ENCODE measurements at regions not wholly inside any gene's neighbourhood (a gene's known extent, or its start where the extent isn't known, plus 50 kb on each side); places are given as distances from the start of the nearest gene placed in this dataset.

DNA sequence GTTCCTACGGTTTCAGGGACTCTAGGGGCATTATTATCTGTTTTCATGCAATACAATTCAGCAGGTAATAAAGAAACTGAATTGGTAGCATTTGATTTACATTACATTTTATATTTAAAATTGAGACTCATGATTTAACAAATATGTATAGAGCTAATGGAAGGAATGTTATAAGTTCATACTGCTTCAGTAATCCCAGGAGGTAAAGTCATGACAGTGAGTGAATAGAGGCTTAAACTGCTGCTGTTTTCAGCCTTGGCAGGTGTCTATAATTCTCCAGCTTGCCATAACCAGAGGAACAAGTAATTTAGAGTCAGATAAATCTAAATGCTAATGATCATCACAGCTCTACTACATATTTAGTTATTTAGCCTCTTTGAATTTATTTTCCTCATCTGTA is 360.8 kb upstream of the MANEA start:
- TF ChIP-seq POLR2AphosphoS5 (IDR thresholded peaks at IDR 0.05; ENCODE audit: low read depth, low read length): no peak
- TF ChIP-seq FOXP2 (optimal IDR thresholded peaks at IDR 0.05; ENCODE audit: borderline replicate concordance, extremely low read depth, extremely low read length, insufficient read depth): no peak
- TF ChIP-seq SIN3A (IDR thresholded peaks at IDR 0.05; ENCODE audit: borderline replicate concordance, insufficient read depth, low read length): no peak
- TF ChIP-seq, protein P1, sequence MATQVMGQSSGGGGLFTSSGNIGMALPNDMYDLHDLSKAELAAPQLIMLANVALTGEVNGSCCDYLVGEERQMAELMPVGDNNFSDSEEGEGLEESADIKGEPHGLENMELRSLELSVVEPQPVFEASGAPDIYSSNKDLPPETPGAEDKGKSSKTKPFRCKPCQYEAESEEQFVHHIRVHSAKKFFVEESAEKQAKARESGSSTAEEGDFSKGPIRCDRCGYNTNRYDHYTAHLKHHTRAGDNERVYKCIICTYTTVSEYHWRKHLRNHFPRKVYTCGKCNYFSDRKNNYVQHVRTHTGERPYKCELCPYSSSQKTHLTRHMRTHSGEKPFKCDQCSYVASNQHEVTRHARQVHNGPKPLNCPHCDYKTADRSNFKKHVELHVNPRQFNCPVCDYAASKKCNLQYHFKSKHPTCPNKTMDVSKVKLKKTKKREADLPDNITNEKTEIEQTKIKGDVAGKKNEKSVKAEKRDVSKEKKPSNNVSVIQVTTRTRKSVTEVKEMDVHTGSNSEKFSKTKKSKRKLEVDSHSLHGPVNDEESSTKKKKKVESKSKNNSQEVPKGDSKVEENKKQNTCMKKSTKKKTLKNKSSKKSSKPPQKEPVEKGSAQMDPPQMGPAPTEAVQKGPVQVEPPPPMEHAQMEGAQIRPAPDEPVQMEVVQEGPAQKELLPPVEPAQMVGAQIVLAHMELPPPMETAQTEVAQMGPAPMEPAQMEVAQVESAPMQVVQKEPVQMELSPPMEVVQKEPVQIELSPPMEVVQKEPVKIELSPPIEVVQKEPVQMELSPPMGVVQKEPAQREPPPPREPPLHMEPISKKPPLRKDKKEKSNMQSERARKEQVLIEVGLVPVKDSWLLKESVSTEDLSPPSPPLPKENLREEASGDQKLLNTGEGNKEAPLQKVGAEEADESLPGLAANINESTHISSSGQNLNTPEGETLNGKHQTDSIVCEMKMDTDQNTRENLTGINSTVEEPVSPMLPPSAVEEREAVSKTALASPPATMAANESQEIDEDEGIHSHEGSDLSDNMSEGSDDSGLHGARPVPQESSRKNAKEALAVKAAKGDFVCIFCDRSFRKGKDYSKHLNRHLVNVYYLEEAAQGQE (IDR thresholded peaks at IDR 0.05; ENCODE audit: insufficient read depth in 1 of 2, low read depth in 2 of 2, low read length in 2 of 2): no peak
- no peak for TF ChIP-seq TAF1 (IDR thresholded peaks at IDR 0.05; ENCODE audit: borderline replicate concordance, insufficient read depth, low read length)

DNA sequence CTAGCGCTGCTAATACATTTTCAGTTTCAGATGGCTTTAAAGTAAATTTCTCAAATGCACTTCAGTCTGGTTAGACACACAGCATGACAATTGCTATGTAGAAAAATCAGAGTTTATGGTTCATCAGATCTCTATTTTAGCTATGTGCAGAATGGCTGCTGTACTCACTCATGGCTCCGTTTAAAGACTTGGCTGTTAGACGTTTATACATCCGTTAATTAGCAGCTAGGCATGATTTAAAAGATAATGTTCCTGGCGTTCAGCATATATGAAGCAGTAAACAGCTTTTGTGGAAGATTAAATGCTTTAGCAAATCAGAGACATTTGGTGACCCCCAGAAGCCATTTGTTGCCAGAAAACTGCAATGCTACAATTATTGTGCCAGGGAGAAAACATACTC is 350.0 kb upstream of the MANEA start:
- TF ChIP-seq FOXP2 (optimal IDR thresholded peaks at IDR 0.05; ENCODE audit: borderline replicate concordance, extremely low read depth, extremely low read length, insufficient read depth): no peak
- TF ChIP-seq SIN3A (IDR thresholded peaks at IDR 0.05; ENCODE audit: borderline replicate concordance, insufficient read depth, low read length): no peak

DNA sequence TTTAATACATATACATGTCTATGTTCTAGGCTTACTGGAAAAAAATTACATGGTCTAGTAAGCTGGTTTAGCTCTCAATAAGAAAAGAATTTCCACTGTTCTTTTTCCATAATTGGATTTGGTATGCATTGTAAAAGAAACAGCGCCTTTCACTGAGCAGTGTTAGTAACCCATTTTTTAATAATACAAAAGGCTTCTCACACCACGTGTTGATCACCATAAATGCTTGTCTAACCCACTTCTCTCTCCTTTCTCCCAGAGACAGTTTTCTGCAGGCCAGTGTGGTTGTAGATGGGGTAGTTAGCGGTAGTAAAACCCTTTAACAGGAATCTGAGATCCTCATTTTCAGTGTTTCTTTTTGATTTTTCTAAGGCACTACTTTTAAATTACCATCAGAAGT is 348.7 kb upstream of the MANEA start:
- TF ChIP-seq, protein P1 (IDR thresholded peaks at IDR 0.05; ENCODE audit: insufficient read depth in 1 of 2, low read depth in 2 of 2, low read length in 2 of 2): no peak
- no peak for TF ChIP-seq FOXP2 (optimal IDR thresholded peaks at IDR 0.05; ENCODE audit: borderline replicate concordance, extremely low read depth, extremely low read length, insufficient read depth)
- TF ChIP-seq SIN3A (IDR thresholded peaks at IDR 0.05; ENCODE audit: borderline replicate concordance, insufficient read depth, low read length): no peak
- TF ChIP-seq TAF1 (IDR thresholded peaks at IDR 0.05; ENCODE audit: borderline replicate concordance, insufficient read depth, low read length): no peak
- TF ChIP-seq POLR2AphosphoS5 (IDR thresholded peaks at IDR 0.05; ENCODE audit: low read depth, low read length): no peak

DNA sequence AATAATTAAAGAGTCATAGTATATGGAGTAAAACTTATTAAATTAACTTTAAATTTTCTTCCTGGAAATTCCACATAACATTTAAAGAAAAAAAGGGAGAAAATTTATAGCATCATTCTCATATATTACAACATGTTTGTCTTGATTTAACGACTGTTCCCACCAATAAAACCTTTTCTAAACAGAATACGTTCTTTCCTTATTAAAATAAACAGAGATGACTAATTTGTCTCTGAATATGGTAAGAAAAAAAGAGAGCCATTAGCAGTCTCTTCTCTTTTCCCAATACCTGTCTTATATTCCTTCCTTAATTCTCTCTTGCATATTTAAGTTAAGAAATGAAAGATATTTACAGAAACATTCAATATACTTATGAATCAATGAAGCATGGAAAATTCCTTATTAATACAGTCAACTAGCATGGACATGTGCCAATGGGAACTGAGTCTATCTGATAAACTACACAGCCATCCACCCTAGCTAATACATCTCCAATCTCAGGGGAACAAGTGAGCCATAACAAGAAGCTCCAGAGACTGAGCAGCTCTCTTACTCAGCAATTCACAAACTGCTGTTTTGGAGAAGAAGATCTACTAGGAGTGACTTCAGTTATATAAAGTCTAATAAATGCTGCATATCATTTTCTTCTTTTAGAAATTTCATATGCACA is 347.1 kb upstream of the MANEA start:
- TF ChIP-seq FOXP2 (optimal IDR thresholded peaks at IDR 0.05; ENCODE audit: borderline replicate concordance, extremely low read depth, extremely low read length, insufficient read depth) (no peak), TAF1 (IDR thresholded peaks at IDR 0.05; ENCODE audit: borderline replicate concordance, insufficient read depth, low read length) (no peak), POLR2AphosphoS5 (IDR thresholded peaks at IDR 0.05; ENCODE audit: low read depth, low read length) (no peak), SIN3A (IDR thresholded peaks at IDR 0.05; ENCODE audit: borderline replicate concordance, insufficient read depth, low read length) (no peak)
- TF ChIP-seq, protein P1 (IDR thresholded peaks at IDR 0.05; ENCODE audit: insufficient read depth in 1 of 2, low read depth in 2 of 2, low read length in 2 of 2): no peak

DNA sequence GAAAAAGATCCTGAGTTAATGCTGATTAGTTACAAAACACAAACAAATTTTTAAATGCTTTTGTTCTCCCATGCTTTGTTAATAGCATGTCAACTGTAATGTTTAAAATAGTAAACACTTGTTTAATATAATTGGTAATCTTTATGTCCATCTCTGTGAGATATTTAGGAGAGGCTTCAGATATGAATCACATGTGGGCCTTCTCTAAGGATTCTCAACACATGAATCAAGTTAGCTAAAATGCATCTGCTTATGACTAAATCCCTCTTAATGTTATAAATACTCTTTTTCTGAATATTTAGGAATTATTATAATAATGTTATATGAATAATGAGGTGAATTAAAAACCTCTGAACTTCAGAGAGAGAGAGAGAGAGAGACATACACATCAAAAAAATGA is 345.9 kb upstream of the MANEA start:
- TF ChIP-seq SIN3A (IDR thresholded peaks at IDR 0.05; ENCODE audit: borderline replicate concordance, insufficient read depth, low read length) (no peak), FOXP2 (optimal IDR thresholded peaks at IDR 0.05; ENCODE audit: borderline replicate concordance, extremely low read depth, extremely low read length, insufficient read depth) (no peak), TAF1 (IDR thresholded peaks at IDR 0.05; ENCODE audit: borderline replicate concordance, insufficient read depth, low read length) (no peak), POLR2AphosphoS5 (IDR thresholded peaks at IDR 0.05; ENCODE audit: low read depth, low read length) (no peak)
- TF ChIP-seq, protein P1 (IDR thresholded peaks at IDR 0.05; ENCODE audit: insufficient read depth in 1 of 2, low read depth in 2 of 2, low read length in 2 of 2): no peak
